Astrocyte (in vitro differentiated cells and primary cell): ENCODE measurements at regions not wholly inside any gene's neighbourhood (a gene's known extent, or its start where the extent isn't known, plus 50 kb on each side); places are given as distances from the start of the nearest gene placed in this dataset.

Experiments
- CTCF ChIP-seq: IDR thresholded peaks from 2 replicates; pipeline ENCODE4 v1.5.1; 2011; ENCODE audit warnings: low read depth, mild to moderate bottlenecking, inconsistent platforms, low read length, moderate library complexity; ENCODE audit not compliant: insufficient read depth
- EZH2 ChIP-seq: IDR thresholded peaks from 2 replicates; pipeline ENCODE4 v1.6.1; 2012; ENCODE audit warnings: mild to moderate bottlenecking, low read length, inconsistent platforms; ENCODE audit not compliant: insufficient read depth

DNA sequence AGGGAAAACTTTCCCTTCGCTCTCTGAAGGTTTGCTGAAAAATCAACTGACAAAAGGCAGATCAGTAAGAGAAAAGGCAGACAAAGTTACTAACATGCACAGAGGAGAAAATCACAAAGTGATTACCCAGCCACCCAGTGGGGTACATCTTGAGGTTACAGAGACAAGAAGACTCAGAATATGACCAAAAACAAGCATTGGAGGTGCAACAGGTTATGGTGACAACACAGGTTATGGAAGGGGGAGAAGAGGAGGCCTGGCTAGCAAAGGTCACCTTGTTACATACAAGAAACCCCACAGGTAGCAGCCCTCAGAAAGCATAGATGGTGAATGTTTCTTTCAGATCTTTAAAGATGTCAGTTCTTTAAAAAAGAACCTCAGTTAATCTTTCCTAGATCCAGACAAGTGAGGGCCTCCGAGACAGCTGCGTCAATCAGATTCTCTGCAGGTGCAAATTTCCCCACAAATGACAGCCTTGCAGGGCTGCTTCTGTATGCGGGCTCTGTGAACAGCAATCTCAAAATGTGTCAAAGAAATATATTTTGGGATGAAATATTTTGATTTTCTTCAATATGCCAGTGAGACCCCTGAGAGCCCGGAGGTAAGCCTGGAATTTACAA is 207.6 kb upstream of the RAB4A start:
- TF ChIP-seq CTCF, result no peak
- TF ChIP-seq EZH2, result no peak
